K562 (cell line): ENCODE measurements at regions not wholly inside any gene's neighbourhood (a gene's known extent, or its start where the extent isn't known, plus 50 kb on each side); places are given as distances from the start of the nearest gene placed in this dataset.

ENCODE experiments used
- ATAC-seq: fragments of 200-7000 bp; cut with Tn5 transposase; 3 replicates; pipeline ENCODE4 v1.9.1; 2020; ENCODE audit warnings: moderate library complexity
- BruUV-seq: library from RNA; stranded (reverse); fragments of 400-500 nt; replicated peaks from 2 replicates; lab custom pipeline; 2021; lab: Mats Ljungman, UMichigan
- CTCF ChIA-PET: fragments of 300-600 bp; formaldehyde crosslinking; extraction: SDS; loops from one replicate; lab custom pipeline; 2021; ENCODE audit warnings: low intra/inter-chr PET ratio; lab: Yijun Ruan, JAX
- POLR2A ChIA-PET: fragments of 300-600, 350-650 bp; sonication (Branson Sonifier 250); formaldehyde crosslinking; extraction: SDS; loops from one replicate; lab custom pipeline; 2021; ENCODE audit warnings: antibody characterized with exemption, inconsistent platforms; lab: Yijun Ruan, JAX
- DNase-seq, 4 experiments: peaks; one replicate each; pipeline versions ENCODE4 v3.0.0 to v3.0.0-alpha.2; 2011 to 2018; ENCODE audit warnings: low spot score in 3 of 4, mixed read lengths in 3 of 4; ENCODE audit errors: extremely low read depth in 1 of 4
- FAIRE-seq: peaks from 2 replicates; lab custom pipeline; 2011; peaks lifted over from hg19 to GRCh38; lab: Jason Lieb, UNC
- H2AFZ ChIP-seq: 2 replicates; pipeline ENCODE4 v1.6.0; 2011; ENCODE audit warnings: low read depth, low read length, control low read depth, inconsistent platforms
- H3K27ac ChIP-seq: fragments of 200-600 bp; 3 replicates; pipeline ENCODE4 v1.8.0; 2011; ENCODE audit warnings: low read depth, mild to moderate bottlenecking, control low read depth, inconsistent platforms, low read length, moderate library complexity, mixed read lengths; ENCODE audit errors: extremely low read depth
- H3K27me3 ChIP-seq, 2 experiments: fragments of 300-600 bp in 1 of 2; 2 replicates in 1 of 2; 3 replicates in 1 of 2; pipeline versions ENCODE4 v1.6.0 to v1.8.0; 2011; ENCODE audit warnings: inconsistent platforms in 2 of 2, low read length in 2 of 2, mild to moderate bottlenecking in 1 of 2, mixed read lengths in 1 of 2, moderate library complexity in 1 of 2; ENCODE audit not compliant: control insufficient read depth in 2 of 2, insufficient read depth in 2 of 2
- H3K36me3 ChIP-seq: fragments of 300-600 bp; 3 replicates; pipeline ENCODE4 v1.8.0; 2011; ENCODE audit warnings: mild to moderate bottlenecking, low read length, inconsistent platforms; ENCODE audit not compliant: control insufficient read depth, insufficient read depth
- H3K4me1 ChIP-seq, 2 experiments: fragments of 200-600 bp in 1 of 2; replicated peaks in 1 of 2; 2 replicates in 1 of 2; 3 replicates in 1 of 2; pipeline versions ENCODE4 v1.5.1 to v1.8.0; 2011; ENCODE audit warnings: inconsistent platforms in 2 of 2, low read length in 2 of 2, mild to moderate bottlenecking in 1 of 2, mixed read lengths in 1 of 2, moderate library complexity in 1 of 2; ENCODE audit not compliant: control insufficient read depth in 2 of 2, insufficient read depth in 2 of 2
- H3K4me2 ChIP-seq: 2 replicates; pipeline ENCODE4 v1.6.1; 2011; ENCODE audit warnings: low read length, control low read depth, inconsistent platforms, mixed read lengths; ENCODE audit not compliant: insufficient read depth
- H3K4me3 ChIP-seq: fragments of 200-600 bp; sonication (generic), shearing (Covaris generic); 2 replicates; pipeline ENCODE4 v1.5.1; 2016; ENCODE audit warnings: control low read depth, inconsistent platforms
- H3K79me2 ChIP-seq: fragments of 200-600 bp; 3 replicates; pipeline ENCODE4 v1.8.0; 2011; ENCODE audit warnings: low read length, inconsistent platforms; ENCODE audit not compliant: control insufficient read depth, insufficient read depth
- H3K9ac ChIP-seq, 2 experiments: 2 replicates each; pipeline versions ENCODE4 v1.6.0 to v1.6.1; 2011; ENCODE audit warnings: low read depth in 2 of 2, low read length in 2 of 2, control low read depth in 1 of 2, inconsistent platforms in 1 of 2, mild to moderate bottlenecking in 1 of 2, mixed read lengths in 1 of 2; ENCODE audit not compliant: insufficient read depth in 1 of 2
- H3K9me1 ChIP-seq: one replicate; pipeline ENCODE4 v1.6.0; 2011; ENCODE audit warnings: inconsistent platforms, mild to moderate bottlenecking, low read length, moderate library complexity; ENCODE audit not compliant: control insufficient read depth, insufficient read depth
- H3K9me3 ChIP-seq: replicated peaks from 2 replicates; pipeline ENCODE4 v1.5.1; 2011; ENCODE audit warnings: low read depth, low read length, inconsistent platforms; ENCODE audit not compliant: control insufficient read depth, insufficient read depth
- H4K20me1 ChIP-seq: replicated peaks from 2 replicates; pipeline ENCODE4 v1.6.1; 2011; ENCODE audit warnings: low read length, inconsistent platforms, mixed read lengths; ENCODE audit not compliant: control insufficient read depth, insufficient read depth
- CBFA2T3 ChIP-seq: fragments of 450-650 bp; IDR thresholded peaks from 2 replicates; pipeline ENCODE4 v1.6.1; 2017
- CBX3 ChIP-seq, 2 experiments: IDR thresholded peaks; 1 replicate in 1 of 2; 2 replicates in 1 of 2; pipeline ENCODE4 v1.6.1; 2012; ENCODE audit warnings: inconsistent platforms in 2 of 2, low read length in 2 of 2, borderline replicate concordance in 1 of 2, control low read depth in 1 of 2
- GABPA ChIP-seq: fragments of 200-800 bp; sonication (Bioruptor generic); conservative IDR thresholded peaks from 2 replicates; pipeline ENCODE4 v1.6.1; 2016; ENCODE audit warnings: low read depth, missing genetic modification characterization, missing compliant biosample characterization
- HMGN3 ChIP-seq: IDR thresholded peaks from 2 replicates; pipeline ENCODE4 v1.6.1; 2011; ENCODE audit warnings: borderline replicate concordance, low read depth, mild to moderate bottlenecking, mixed read lengths, low read length; ENCODE audit not compliant: insufficient read length; ENCODE audit errors: extremely low read depth
- MAZ ChIP-seq, 2 experiments: fragments of 450-650 bp in 1 of 2; sonication (generic) in 1 of 2; formaldehyde crosslinking; IDR thresholded peaks in 1 of 2; conservative IDR thresholded peaks in 1 of 2; 2 replicates each; pipeline versions ENCODE4 v1.4.0 to v1.5.0; 2020; ENCODE audit warnings: mild to moderate bottlenecking in 1 of 2, missing genetic modification reagents in 1 of 2
- RBFOX2 ChIP-seq: fragments of 200-400 bp; formaldehyde crosslinking; IDR thresholded peaks from 2 replicates; pipeline ENCODE4 v1.6.1; 2017; ENCODE audit warnings: low read depth, mild to moderate bottlenecking, low read length, moderate library complexity
- SFPQ ChIP-seq: fragments of 200-400 bp; formaldehyde crosslinking; IDR thresholded peaks from 2 replicates; pipeline ENCODE4 v1.6.1; 2017; ENCODE audit warnings: mild to moderate bottlenecking, low read depth, low read length, moderate library complexity
- SMARCA5 ChIP-seq: fragments of 450-650 bp; IDR thresholded peaks from 2 replicates; pipeline ENCODE4 v1.6.1; 2016
- SREBF1 ChIP-seq: fragments of 150-350 bp; IDR thresholded peaks from 2 replicates; pipeline ENCODE4 v1.6.1; 2014; ENCODE audit warnings: antibody characterized with exemption, low read depth, low read length, borderline replicate concordance
- THAP7 ChIP-seq: fragments of 250-450 bp; sonication (Bioruptor Pico); IDR thresholded peaks from 2 replicates; pipeline ENCODE4 v1.5.0; 2021
- ZNF24 ChIP-seq: fragments of 450-650 bp; IDR thresholded peaks from 2 replicates; pipeline ENCODE4 v1.6.1; 2016
- ZNF57 ChIP-seq: fragments of 450-650 bp; formaldehyde crosslinking; IDR thresholded peaks from 2 replicates; pipeline ENCODE4 v1.4.0; 2020; ENCODE audit warnings: mild to moderate bottlenecking, moderate library complexity
- ZNF644 ChIP-seq: fragments of 200-800 bp; sonication (Bioruptor generic); IDR thresholded peaks from 2 replicates; pipeline ENCODE4 v1.6.1; 2016; ENCODE audit warnings: low read depth, missing genetic modification characterization, missing compliant biosample characterization
- ZNF695 ChIP-seq: fragments of 450-650 bp; formaldehyde crosslinking; IDR thresholded peaks from 2 replicates; pipeline ENCODE4 v1.4.0; 2020; ENCODE audit warnings: mild to moderate bottlenecking, moderate library complexity
- ZZZ3 ChIP-seq: fragments of 450-650 bp; IDR thresholded peaks from 2 replicates; pipeline ENCODE4 v1.6.1; 2016; ENCODE audit warnings: antibody characterized with exemption, mild to moderate bottlenecking, moderate library complexity
- WGBS: fragments of 100-300 bp; shearing (Covaris generic); methylation state at CpG from one replicate; pipeline ENCODE4 v1.1.6; 2016; ENCODE audit warnings: low coverage, mixed read lengths; ENCODE audit not compliant: insufficient coverage; ENCODE audit errors: missing lambda C conversion rate; 5-methylcytosine and 5-hydroxymethylcytosine counted together
- in situ Hi-C: fragments of 300-500 bp; cut with MboI; formaldehyde crosslinking; loops from 4 replicates; pipeline ENCODE4 v1.15.0; 2018; ENCODE audit warnings: inconsistent platforms, mixed read lengths
- intact Hi-C: fragments of 100-400 bp; cut with micrococcal nuclease; formaldehyde crosslinking; loops from 2 replicates; pipeline ENCODE4 v1.14.2; 2022

DNA sequence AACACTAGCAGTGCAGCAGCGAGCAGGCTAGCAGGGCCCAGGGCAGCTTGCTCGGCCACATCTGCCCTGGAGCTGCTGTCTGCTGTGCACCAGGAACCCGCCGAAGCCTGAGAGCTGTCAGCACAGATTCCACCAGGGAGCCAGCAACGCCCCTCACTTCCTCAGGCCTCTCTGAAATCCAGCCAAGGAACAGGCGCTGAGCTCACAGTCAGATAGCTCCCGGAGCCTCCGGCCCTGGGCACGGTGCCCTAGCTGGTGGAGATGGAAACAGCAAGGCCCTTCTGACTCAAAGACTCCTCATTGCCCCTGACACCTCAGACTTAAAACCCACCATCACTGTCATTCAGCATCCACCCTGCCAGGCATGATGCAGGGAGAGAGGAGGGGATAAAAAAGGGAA, 839.4 kb downstream of the MAFB start (continued):
- TF ChIP-seq THAP7 (CRISPR knock-in tag) (no peak), CBX3 (IDR thresholded peaks at IDR 0.05; ENCODE audit: borderline replicate concordance in 1 of 2, low read length in 2 of 2) (no peak), SMARCA5 (no peak), SREBF1 (no peak), CBFA2T3 (no peak), ZNF24 (no peak)

- Histone ChIP-seq H3K9me1 (no peaks in the 10 kb centered on the region), H3K79me2 (no peaks in the 10 kb centered on the region), H3K27ac (no peak overlapping the region), H3K4me1 (no peaks in the 10 kb centered on the region), H3K4me3 (no peak overlapping the region), H3K4me2 (no peak overlapping the region), H3K9me3 (no peaks in the 10 kb centered on the region), H3K27me3 (no peaks in the 10 kb centered on the region), H4K20me1 (no peaks in the 10 kb centered on the region), H3K9ac (no peak overlapping the region), H3K36me3 (no peaks in the 10 kb centered on the region), H2AFZ (no peak overlapping the region)
- intact Hi-C loops (no loop called here), in situ Hi-C loops (no loop called here)
- DNase-seq = no peak
- no peak for TF ChIP-seq ZNF644 (tag)
- TF ChIP-seq RBFOX2 = no peak
- no peak for TF ChIP-seq MAZ (CRISPR knock-in tag; conservative IDR thresholded peaks at IDR 0.05 in 1 of 2, IDR thresholded peaks at IDR 0.05 in 1 of 2)
- TF ChIP-seq ZZZ3 = no peak
- TF ChIP-seq HMGN3 = no peak
- TF ChIP-seq SFPQ = no peak
- TF ChIP-seq ZNF695 (CRISPR knock-in tag) = no peak
- TF ChIP-seq GABPA (tag) = no peak
- no peak for TF ChIP-seq ZNF57
- ATAC-seq = no peak
- no TSS peak for BruUV-seq
- no peak for FAIRE-seq
- ChIA-PET POLR2A (no interaction called here), CTCF (no interaction called here)
- 0% methylated on average over 5 of the region's 5 CpGs for WGBS
Measured at GRCh38 chr20:39849171-39849570, 839.9 kb downstream of the MAFB start.
